SK-N-SH (cell line): ENCODE measurements at regions not wholly inside any gene's neighbourhood (a gene's known extent, or its start where the extent isn't known, plus 50 kb on each side); places are given as distances from the start of the nearest gene placed in this dataset.

Experiments used
- CTCF ChIA-PET: fragments of 300-600, 350-600 bp; formaldehyde crosslinking; extraction: SDS; loops from one replicate; lab custom pipeline; 2021; lab: Yijun Ruan, JAX
- POLR2A ChIA-PET: fragments of 350-600 bp; sonication (Branson Sonifier 250); formaldehyde crosslinking; extraction: SDS; loops from one replicate; lab custom pipeline; 2020; ENCODE audit warnings: antibody characterized with exemption, inconsistent platforms; lab: Yijun Ruan, JAX
- DNase-seq: peaks from one replicate; pipeline ENCODE4 v3.0.0; 2012
- H2AFZ ChIP-seq: fragments of 200-600 bp; sonication (generic); 2 replicates; pipeline ENCODE4 v1.8.1; 2016; ENCODE audit warnings: antibody characterized with exemption, mild to moderate bottlenecking, low read depth
- H3F3A ChIP-seq: fragments of 200-600 bp; sonication (generic); replicated peaks from 2 replicates; pipeline ENCODE3; 2016; ENCODE audit warnings: antibody characterized with exemption, mild to moderate bottlenecking; ENCODE audit not compliant: insufficient read depth
- H3K27ac ChIP-seq, 2 experiments: fragments of 200-500 bp in 1 of 2; fragments of 200-600 bp in 1 of 2; sonication (Bioruptor generic) in 1 of 2; sonication (generic), shearing (Covaris generic) in 1 of 2; 2 replicates each; pipeline versions ENCODE4 v1.5.1 to v1.6.1; 2014 to 2016; ENCODE audit warnings: low read depth in 2 of 2, inconsistent platforms in 1 of 2, low read length in 1 of 2, mild to moderate bottlenecking in 1 of 2, mixed read lengths in 1 of 2
- H3K27me3 ChIP-seq: fragments of 200-600 bp; sonication (generic), shearing (Covaris generic); 2 replicates; pipeline ENCODE4 v1.6.1; 2016; ENCODE audit warnings: mixed run types; ENCODE audit not compliant: insufficient read depth
- H3K36me3 ChIP-seq, 2 experiments: fragments of 200-500 bp in 1 of 2; fragments of 200-600 bp in 1 of 2; sonication (Bioruptor generic) in 1 of 2; sonication (generic) in 1 of 2; replicated peaks in 1 of 2; 2 replicates each; pipeline versions ENCODE3 to v1.5.1; 2014 to 2016; ENCODE audit warnings: low read length in 1 of 2, mild to moderate bottlenecking in 1 of 2; ENCODE audit not compliant: insufficient read depth in 2 of 2, control insufficient read depth in 1 of 2
- H3K4me1 ChIP-seq, 2 experiments: fragments of 200-500 bp in 1 of 2; fragments of 200-600 bp in 1 of 2; sonication (Bioruptor generic) in 1 of 2; sonication (generic), shearing (Covaris generic) in 1 of 2; 2 replicates each; pipeline versions ENCODE4 v1.5.1 to v1.6.1; 2014 to 2016; ENCODE audit warnings: low read depth in 1 of 2, low read length in 1 of 2, mixed run types in 1 of 2; ENCODE audit not compliant: insufficient read depth in 2 of 2, control insufficient read depth in 1 of 2
- H3K4me2 ChIP-seq: fragments of 200-600 bp; sonication (generic), shearing (Covaris generic); 2 replicates; pipeline ENCODE4 v1.6.1; 2017; ENCODE audit warnings: mixed run types
- H3K4me3 ChIP-seq, 2 experiments: fragments of 200-500 bp in 1 of 2; fragments of 200-600 bp in 1 of 2; sonication (Bioruptor generic) in 1 of 2; sonication (generic), shearing (Covaris generic) in 1 of 2; 2 replicates each; pipeline versions ENCODE4 v1.5.1 to v1.8.1; 2014 to 2016; ENCODE audit warnings: low read depth in 2 of 2, inconsistent platforms in 1 of 2, low read length in 1 of 2, mild to moderate bottlenecking in 1 of 2, mixed read lengths in 1 of 2, moderate library complexity in 1 of 2
- H3K79me2 ChIP-seq: fragments of 200-600 bp; sonication (generic); 2 replicates; pipeline ENCODE4 v1.8.1; 2017; ENCODE audit warnings: mild to moderate bottlenecking; ENCODE audit not compliant: insufficient read depth
- H3K9ac ChIP-seq: fragments of 200-600 bp; sonication (generic); 2 replicates; pipeline ENCODE4 v1.6.1; 2017; ENCODE audit warnings: mixed run types
- H3K9me2 ChIP-seq: fragments of 200-600 bp; sonication (generic); 2 replicates; pipeline ENCODE4 v1.6.1; 2017; ENCODE audit warnings: mixed run types
- H3K9me3 ChIP-seq: fragments of 200-600 bp; sonication (generic); 2 replicates; pipeline ENCODE4 v1.6.1; 2017; ENCODE audit warnings: mixed run types, mild to moderate bottlenecking, moderate library complexity
- H4K20me1 ChIP-seq: fragments of 200-600 bp; sonication (generic); 2 replicates; pipeline ENCODE4 v1.6.1; 2017; ENCODE audit warnings: mild to moderate bottlenecking, mixed run types; ENCODE audit not compliant: insufficient read depth
- CHD2 ChIP-seq: fragments of 150-350 bp; IDR thresholded peaks from 2 replicates; pipeline ENCODE4 v1.6.1; 2018; ENCODE audit warnings: low read length; ENCODE audit not compliant: partially characterized antibody
- CTCF ChIP-seq: fragments of 200-600 bp; sonication (generic); IDR thresholded peaks from 2 replicates; pipeline ENCODE4 v1.6.1; 2017; ENCODE audit warnings: antibody characterized with exemption, mild to moderate bottlenecking, moderate library complexity
- ELF1 ChIP-seq: IDR thresholded peaks from 2 replicates; pipeline ENCODE4 v1.4.0; 2012
- FOXJ3 ChIP-seq: sonication (generic); formaldehyde crosslinking; IDR thresholded peaks from 2 replicates; pipeline ENCODE4 v1.5.1; 2020; ENCODE audit warnings: mild to moderate bottlenecking, missing genetic modification reagents
- FOXM1 ChIP-seq: IDR thresholded peaks from 2 replicates; pipeline ENCODE4 v1.4.0; 2012; ENCODE audit warnings: low read depth, mild to moderate bottlenecking
- PBX3 ChIP-seq: IDR thresholded peaks from 2 replicates; pipeline ENCODE4; 2012
- REST ChIP-seq: IDR thresholded peaks from 2 replicates; pipeline ENCODE4 v1.6.1; 2012; ENCODE audit warnings: mild to moderate bottlenecking, low read depth, low read length, moderate library complexity
- RXRA ChIP-seq: IDR thresholded peaks from 2 replicates; pipeline ENCODE4 v1.4.0; 2012; ENCODE audit warnings: low read depth, mild to moderate bottlenecking, borderline replicate concordance
- TAF1 ChIP-seq: IDR thresholded peaks from 2 replicates; pipeline ENCODE4 v1.6.1; 2012; ENCODE audit warnings: low read depth, mild to moderate bottlenecking, low read length, moderate library complexity, borderline replicate concordance
- TCF12 ChIP-seq: IDR thresholded peaks from 2 replicates; pipeline ENCODE4 v1.4.0; 2012
- USF1 ChIP-seq: IDR thresholded peaks from 2 replicates; pipeline ENCODE4 v1.4.0; 2012; ENCODE audit warnings: low read depth, borderline replicate concordance
- USF2 ChIP-seq: fragments of 150-350 bp; IDR thresholded peaks from 2 replicates; pipeline ENCODE4 v1.6.1; 2017; ENCODE audit warnings: antibody characterized with exemption, low read length, low read depth, borderline replicate concordance
- YY1 ChIP-seq: IDR thresholded peaks from 2 replicates; pipeline ENCODE4 v1.4.0; 2012; ENCODE audit warnings: low read depth, mild to moderate bottlenecking
- WGBS: methylation state at CpG from one replicate; pipeline ENCODE4 v1.1.6; 2017; ENCODE audit warnings: low lambda C conversion rate; 5-methylcytosine and 5-hydroxymethylcytosine counted together

- H3K27ac ChIP-seq, result no peak overlapping the region
- H3K27me3 ChIP-seq, result no peaks in the 10 kb centered on the region
- no peaks in the 10 kb centered on the region for H3K79me2 ChIP-seq
- H3K4me1 ChIP-seq, result peaks cover 0 to 6% of the 10 kb centered on the region in 2 experiments; a peak in 1 of 4 replicates
- ChIA-PET CTCF (no interaction called here), POLR2A (no interaction called here)
- no peak overlapping the region for H3K9ac ChIP-seq
- no peaks in the 10 kb centered on the region for H4K20me1 ChIP-seq
- TF ChIP-seq FOXM1, result no peak
- TF ChIP-seq TAF1, result no peak
- TF ChIP-seq CTCF, result no peak
- no peak for TF ChIP-seq RXRA
- TF ChIP-seq USF2, result no peak
- no peak for TF ChIP-seq FOXJ3
- TF ChIP-seq ELF1, result no peak
- TF ChIP-seq TCF12, result no peak
- no peaks in the 10 kb centered on the region for H3K9me3 ChIP-seq
- no peaks in the 10 kb centered on the region for H3F3A ChIP-seq
- no peak for DNase-seq
- no peaks in the 10 kb centered on the region for H3K36me3 ChIP-seq
- no peak overlapping the region for H3K4me2 ChIP-seq
- 58% methylated on average over 2 of the region's 2 CpGs for WGBS
- H2AFZ ChIP-seq, result no peak overlapping the region
- no peak overlapping the region for H3K4me3 ChIP-seq
- H3K9me2 ChIP-seq, result 0 out of 2 replicates have a peak, but pooled peaks cover 3% of the 10 kb centered on the region
Measured at GRCh38 chr12:20127413-20127812, 240.9 kb upstream of the PDE3A start.

GRCh38 chr12:20128928-20129327 is 239.4 kb upstream of the PDE3A start:
- no peak for DNase-seq
- Histone ChIP-seq H3K27ac (no peak overlapping the region), H3K4me1 (peaks cover 0 to 6% of the 10 kb centered on the region in 2 experiments; a peak in 2 of 4 replicates), H3F3A (no peaks in the 10 kb centered on the region), H3K4me2 (no peak overlapping the region), H3K9ac (no peak overlapping the region), H3K9me2 (0 out of 2 replicates have a peak, but pooled peaks cover 3% of the 10 kb centered on the region), H3K27me3 (no peaks in the 10 kb centered on the region), H3K36me3 (no peaks in the 10 kb centered on the region), H3K9me3 (no peaks in the 10 kb centered on the region), H4K20me1 (no peaks in the 10 kb centered on the region), H3K4me3 (no peak overlapping the region), H2AFZ (no peak overlapping the region), H3K79me2 (no peaks in the 10 kb centered on the region)
- ChIA-PET CTCF (no interaction called here), POLR2A (no interaction called here)
- TF ChIP-seq USF1 (no peak), REST (no peak), PBX3 (no peak), YY1 (no peak), TAF1 (no peak), CHD2 (no peak)
